Osteocyte (in vitro differentiated cells): ENCODE measurements at regions not wholly inside any gene's neighbourhood (a gene's known extent, or its start where the extent isn't known, plus 50 kb on each side); places are given as distances from the start of the nearest gene placed in this dataset.

Source experiments
- DNase-seq: peaks from one replicate; pipeline ENCODE4 v3.0.0; 2021; ENCODE audit warnings: mixed read lengths; ENCODE audit not compliant: unreplicated experiment; ENCODE audit errors: extremely low spot score
- H3K27ac Mint-ChIP-seq: one replicate; pipeline ENCODE4 v1.8.0; 2021; ENCODE audit warnings: mild to moderate bottlenecking, mixed read lengths; ENCODE audit not compliant: unreplicated experiment
- H3K27me3 Mint-ChIP-seq: one replicate; pipeline ENCODE4 v1.8.0; 2021; ENCODE audit warnings: mixed read lengths; ENCODE audit not compliant: unreplicated experiment
- H3K36me3 Mint-ChIP-seq: one replicate; pipeline ENCODE4 v1.8.0; 2021; ENCODE audit warnings: mixed read lengths; ENCODE audit not compliant: unreplicated experiment
- H3K4me1 Mint-ChIP-seq: one replicate; pipeline ENCODE4 v1.8.0; 2021; ENCODE audit warnings: mixed read lengths; ENCODE audit not compliant: unreplicated experiment
- H3K4me3 Mint-ChIP-seq: one replicate; pipeline ENCODE4 v1.8.0; 2021; ENCODE audit warnings: mild to moderate bottlenecking, moderate library complexity, mixed read lengths; ENCODE audit not compliant: unreplicated experiment
- H3K9me3 Mint-ChIP-seq: one replicate; pipeline ENCODE4 v1.8.0; 2021; ENCODE audit warnings: mixed read lengths; ENCODE audit not compliant: unreplicated experiment
- TF ChIP-seq, protein P1 (sequence below): fragments of 200-600 bp; sonication (generic); IDR thresholded peaks from 2 replicates; pipeline ENCODE4 v1.5.0; 2021; ENCODE audit warnings: antibody characterized with exemption, mild to moderate bottlenecking, moderate library complexity

DNA sequence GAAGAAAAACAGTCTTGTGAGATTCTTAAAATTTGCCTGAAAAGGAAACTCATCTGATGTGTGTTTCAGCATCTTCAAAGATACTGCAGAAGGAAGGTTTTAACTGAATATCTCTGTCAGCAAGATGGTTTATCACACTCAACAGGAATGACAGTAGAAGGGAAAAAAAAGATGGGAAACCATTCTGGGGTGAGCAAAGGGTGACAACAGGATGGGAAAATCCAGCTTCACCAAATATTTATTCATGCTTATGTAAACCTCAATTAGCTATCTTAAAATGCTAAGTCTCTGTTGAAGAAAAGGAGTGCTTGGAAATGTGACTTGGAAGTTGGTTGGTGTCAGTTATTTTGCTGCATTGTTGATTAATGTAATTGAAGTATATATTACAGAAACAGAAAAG is 82.2 kb downstream of the FZD1 start:
- Mint-ChIP-seq H3K36me3 (no peaks in the 10 kb centered on the region), H3K9me3 (no peaks in the 10 kb centered on the region), H3K4me3 (no peak overlapping the region), H3K27me3 (peaks cover 13% of the 10 kb centered on the region), H3K27ac (no peak overlapping the region), H3K4me1 (peaks cover 32% of the 10 kb centered on the region)
- TF ChIP-seq, protein P1, sequence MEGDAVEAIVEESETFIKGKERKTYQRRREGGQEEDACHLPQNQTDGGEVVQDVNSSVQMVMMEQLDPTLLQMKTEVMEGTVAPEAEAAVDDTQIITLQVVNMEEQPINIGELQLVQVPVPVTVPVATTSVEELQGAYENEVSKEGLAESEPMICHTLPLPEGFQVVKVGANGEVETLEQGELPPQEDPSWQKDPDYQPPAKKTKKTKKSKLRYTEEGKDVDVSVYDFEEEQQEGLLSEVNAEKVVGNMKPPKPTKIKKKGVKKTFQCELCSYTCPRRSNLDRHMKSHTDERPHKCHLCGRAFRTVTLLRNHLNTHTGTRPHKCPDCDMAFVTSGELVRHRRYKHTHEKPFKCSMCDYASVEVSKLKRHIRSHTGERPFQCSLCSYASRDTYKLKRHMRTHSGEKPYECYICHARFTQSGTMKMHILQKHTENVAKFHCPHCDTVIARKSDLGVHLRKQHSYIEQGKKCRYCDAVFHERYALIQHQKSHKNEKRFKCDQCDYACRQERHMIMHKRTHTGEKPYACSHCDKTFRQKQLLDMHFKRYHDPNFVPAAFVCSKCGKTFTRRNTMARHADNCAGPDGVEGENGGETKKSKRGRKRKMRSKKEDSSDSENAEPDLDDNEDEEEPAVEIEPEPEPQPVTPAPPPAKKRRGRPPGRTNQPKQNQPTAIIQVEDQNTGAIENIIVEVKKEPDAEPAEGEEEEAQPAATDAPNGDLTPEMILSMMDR, result no peak
- DNase-seq, result no peak

DNA sequence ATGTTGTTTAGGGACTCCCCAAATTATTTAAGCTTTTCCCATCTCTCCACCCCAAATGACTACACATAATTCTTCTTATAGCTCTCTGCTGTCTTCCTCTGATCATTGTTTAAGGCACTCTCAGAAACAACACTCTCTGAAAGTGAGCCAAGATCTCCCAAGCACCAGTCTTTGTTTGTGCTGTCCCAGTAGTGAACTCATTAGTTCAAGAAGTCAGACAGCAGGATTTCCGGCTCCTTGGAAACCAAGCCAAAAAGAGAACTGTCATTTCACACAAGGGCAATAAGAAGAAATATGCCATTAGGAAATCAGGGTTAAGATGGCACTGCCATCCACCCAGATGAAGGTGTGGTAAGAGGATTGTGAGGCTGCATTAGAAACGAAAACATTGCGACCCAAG is 83.1 kb downstream of the FZD1 start:
- Mint-ChIP-seq H3K4me3 (no peak overlapping the region), H3K4me1 (peaks cover 32% of the 10 kb centered on the region), H3K27ac (peak overlapping the region; percentile 2), H3K27me3 (peaks cover 13% of the 10 kb centered on the region), H3K36me3 (no peaks in the 10 kb centered on the region), H3K9me3 (no peaks in the 10 kb centered on the region)
- DNase-seq, result no peak
- TF ChIP-seq, protein P1, result no peak

DNA sequence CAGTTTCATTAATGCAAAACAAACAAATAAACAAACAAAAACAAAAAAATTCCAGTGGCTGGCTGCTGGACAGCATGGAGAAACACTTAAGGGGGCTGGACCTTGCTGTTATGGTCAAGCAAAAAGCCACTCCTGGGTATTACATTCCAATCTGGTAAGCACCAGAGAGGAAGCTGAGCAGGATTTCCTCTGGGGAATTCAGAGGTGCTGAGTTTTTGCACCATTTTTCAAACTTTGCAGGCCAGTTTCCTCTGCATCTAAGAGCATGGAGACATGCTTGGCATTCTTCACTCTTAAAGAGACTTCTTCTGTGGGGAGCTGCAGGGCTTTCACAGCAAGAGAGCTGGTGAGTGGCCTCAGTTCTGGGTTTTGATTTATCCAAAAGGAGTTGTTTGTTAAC is 84.5 kb downstream of the FZD1 start:
- Mint-ChIP-seq H3K36me3 (no peaks in the 10 kb centered on the region), H3K4me1 (peaks cover 32% of the 10 kb centered on the region), H3K27me3 (peaks cover 9% of the 10 kb centered on the region), H3K4me3 (no peak overlapping the region), H3K9me3 (no peaks in the 10 kb centered on the region), H3K27ac (no peak overlapping the region)
- DNase-seq, result no peak
- TF ChIP-seq, protein P1, result no peak

DNA sequence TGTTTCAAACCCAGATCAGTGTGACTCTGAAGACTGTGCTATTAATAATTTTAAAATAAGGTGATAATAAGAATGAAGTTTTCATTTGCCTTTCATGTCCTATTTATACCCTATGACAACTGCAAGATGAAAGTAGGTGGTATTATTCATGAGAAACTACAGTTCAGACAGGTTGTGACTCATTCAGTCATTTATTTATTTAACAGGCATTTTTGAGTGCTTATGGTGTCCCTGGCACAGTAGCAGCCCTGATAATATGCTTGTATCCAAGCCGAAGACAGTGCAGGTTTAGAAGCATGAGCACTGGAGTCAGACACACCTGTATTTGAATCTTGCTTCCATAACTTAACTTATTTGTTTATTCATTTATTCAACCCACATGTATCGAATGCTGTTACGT is 87.1 kb downstream of the FZD1 start:
- Mint-ChIP-seq H3K27me3 (peaks cover 17% of the 10 kb centered on the region), H3K4me1 (peaks cover 32% of the 10 kb centered on the region), H3K4me3 (no peak overlapping the region), H3K27ac (no peak overlapping the region), H3K9me3 (no peaks in the 10 kb centered on the region), H3K36me3 (no peaks in the 10 kb centered on the region)
- DNase-seq, result no peak
- TF ChIP-seq, protein P1, result no peak

DNA sequence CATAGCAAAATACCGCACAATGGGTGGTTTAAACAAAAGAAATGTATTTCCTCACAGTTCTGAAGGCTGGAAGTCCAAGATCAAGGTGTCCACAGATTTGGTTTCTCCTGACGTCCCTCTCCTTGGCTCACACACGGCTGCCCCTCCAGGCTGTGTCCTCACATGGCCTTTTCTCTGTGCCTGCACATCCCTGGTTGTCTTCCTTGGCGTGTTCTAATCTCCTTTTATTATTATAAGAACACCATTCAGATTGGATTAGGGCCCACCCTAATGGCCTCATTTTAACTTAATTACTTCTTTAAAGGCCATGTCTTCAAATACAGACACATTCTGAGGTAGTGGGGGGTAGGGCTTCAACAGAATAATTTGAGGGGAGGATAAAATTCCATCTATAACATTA is 87.9 kb downstream of the FZD1 start:
- Mint-ChIP-seq H3K4me3 (no peak overlapping the region), H3K4me1 (peaks cover 24% of the 10 kb centered on the region), H3K27ac (no peak overlapping the region), H3K36me3 (no peaks in the 10 kb centered on the region), H3K9me3 (no peaks in the 10 kb centered on the region), H3K27me3 (peaks cover 16% of the 10 kb centered on the region)
- no peak for DNase-seq
- TF ChIP-seq, protein P1, result no peak
